ENCODE measurements at regions not wholly inside any gene's neighbourhood (a gene's known extent, or its start where the extent isn't known, plus 50 kb on each side); places are given as distances from the start of the nearest gene placed in this dataset.

- TF ChIP-seq CTCF (tag by site-specific recombination; IDR thresholded peaks at IDR 0.05) (no peak), ZNF354C (tag by site-specific recombination; IDR thresholded peaks at IDR 0.05; ENCODE audit: borderline replicate concordance, low read depth) (no peak), ZSCAN5A (tag by site-specific recombination; IDR thresholded peaks at IDR 0.05) (no peak), OSR2 (tag by site-specific recombination; IDR thresholded peaks at IDR 0.05) (no peak), ZNF280D (tag by site-specific recombination; IDR thresholded peaks at IDR 0.05) (no peak), ZNF76 (tag by site-specific recombination; IDR thresholded peaks at IDR 0.05; ENCODE audit: borderline replicate concordance, low read depth) (no peak), ATF2 (tag by site-specific recombination; IDR thresholded peaks at IDR 0.05; ENCODE audit: low read depth) (no peak)
Observed at GRCh38 chr13:58830841-58831240, 1199.3 kb downstream of the PCDH17 start.

Measured in HEK293 (cell line).